ENCODE measurements at regions not wholly inside any gene's neighbourhood (a gene's known extent, or its start where the extent isn't known, plus 50 kb on each side); places are given as distances from the start of the nearest gene placed in this dataset.

DNA sequence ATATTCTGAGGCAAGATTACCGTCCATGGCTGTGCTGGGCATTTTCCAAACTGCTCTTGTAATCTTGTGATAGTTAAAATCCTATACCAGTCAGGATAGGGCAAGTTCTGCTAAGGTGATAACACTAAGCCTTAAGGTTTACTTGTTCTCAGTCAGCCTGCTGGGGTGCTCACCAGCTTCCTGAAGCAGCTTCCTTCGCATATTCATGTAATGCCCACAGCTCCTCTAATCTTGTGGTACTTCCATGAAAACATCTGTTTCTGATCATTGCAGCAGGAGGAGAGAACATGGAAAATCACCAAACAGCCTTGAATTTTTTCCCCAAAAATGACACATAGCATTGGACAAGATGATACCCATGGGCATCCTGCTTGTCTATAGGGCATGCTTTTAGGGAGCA, 473.2 kb downstream of the MED10 start:
- Mint-ChIP-seq H3K9me3 (peaks cover 6 to 20% of the 10 kb centered on the region in 2 donors), H3K36me3 (no peaks in the 10 kb centered on the region), H3K27ac (no peak overlapping the region)
- no peak for DNase-seq (ENCODE audit: low spot score in 2 of 2)
- no peak for ATAC-seq

DNA sequence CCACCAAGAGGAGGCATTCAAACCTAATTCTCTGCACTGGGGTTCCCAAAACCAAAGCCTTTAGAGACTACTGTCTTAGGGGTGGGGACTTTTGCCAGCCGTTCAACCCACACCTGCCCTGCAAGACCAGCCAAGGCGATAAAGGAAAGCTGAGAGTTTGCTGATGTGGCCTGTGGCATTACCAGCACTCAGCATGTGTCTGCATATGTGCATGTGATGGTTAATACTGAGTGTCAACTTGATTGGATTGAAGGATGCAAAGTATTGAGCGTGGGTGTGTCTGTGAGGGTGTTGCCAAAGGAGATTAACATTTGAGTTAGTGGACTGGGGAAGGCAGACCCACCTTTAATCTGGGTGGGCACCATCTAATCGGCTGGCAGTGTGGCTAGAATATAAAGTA, 474.2 kb downstream of the MED10 start:
- Mint-ChIP-seq H3K27ac (no peak overlapping the region), H3K9me3 (peaks cover 6 to 20% of the 10 kb centered on the region in 2 donors), H3K36me3 (no peaks in the 10 kb centered on the region)
- no peak for ATAC-seq
- no peak for DNase-seq (ENCODE audit: low spot score in 2 of 2)

DNA sequence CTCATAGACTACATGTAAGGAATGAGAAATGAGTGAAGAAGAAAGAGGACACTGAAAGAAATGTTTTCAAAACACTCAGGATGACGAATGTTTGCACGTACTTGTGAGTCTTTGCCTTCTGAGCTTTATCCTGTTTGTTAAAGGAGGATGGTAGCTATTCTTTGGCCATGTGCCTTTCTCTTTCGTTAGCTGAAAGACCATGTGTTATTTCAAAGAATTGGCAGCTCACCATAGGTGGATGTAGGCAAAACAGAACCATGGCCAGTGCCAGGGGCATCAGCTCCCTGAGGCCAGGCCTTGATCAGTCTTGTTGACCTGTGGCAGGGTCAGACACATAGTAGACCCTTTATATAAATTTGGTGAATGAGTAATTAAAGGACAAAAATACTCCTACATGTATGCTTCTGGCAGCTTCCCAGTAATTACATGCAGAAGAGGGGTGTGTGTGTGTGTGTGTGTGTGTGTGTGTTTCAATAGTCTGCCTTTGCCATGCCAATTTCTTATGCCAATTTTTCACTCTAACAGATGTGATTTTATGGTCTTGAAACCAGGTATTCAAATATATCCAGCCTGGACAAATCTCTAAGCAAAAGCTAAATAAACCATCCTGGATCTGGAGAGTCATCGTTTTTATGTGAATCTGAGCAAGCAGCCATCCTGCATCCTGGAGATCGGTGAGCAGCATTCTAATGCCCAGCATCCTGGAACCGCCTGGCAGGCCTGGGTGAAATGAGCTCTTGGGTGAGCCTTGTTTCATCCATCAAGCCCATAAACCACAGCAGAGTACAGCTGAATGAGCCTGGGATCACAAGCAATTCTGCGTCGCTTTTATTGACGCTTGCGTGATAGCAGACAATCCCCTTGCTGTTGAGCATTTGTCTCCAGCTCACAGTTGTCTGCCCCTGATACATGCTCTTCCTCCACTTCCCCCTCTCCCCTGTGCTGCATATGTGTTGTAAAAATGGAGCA, 475.4 kb downstream of the MED10 start:
- Mint-ChIP-seq H3K27ac (no peak overlapping the region), H3K9me3 (peaks cover 6 to 20% of the 10 kb centered on the region in 2 donors), H3K36me3 (no peaks in the 10 kb centered on the region)
- no peak for ATAC-seq
- no peak for DNase-seq (ENCODE audit: low spot score in 2 of 2)

DNA sequence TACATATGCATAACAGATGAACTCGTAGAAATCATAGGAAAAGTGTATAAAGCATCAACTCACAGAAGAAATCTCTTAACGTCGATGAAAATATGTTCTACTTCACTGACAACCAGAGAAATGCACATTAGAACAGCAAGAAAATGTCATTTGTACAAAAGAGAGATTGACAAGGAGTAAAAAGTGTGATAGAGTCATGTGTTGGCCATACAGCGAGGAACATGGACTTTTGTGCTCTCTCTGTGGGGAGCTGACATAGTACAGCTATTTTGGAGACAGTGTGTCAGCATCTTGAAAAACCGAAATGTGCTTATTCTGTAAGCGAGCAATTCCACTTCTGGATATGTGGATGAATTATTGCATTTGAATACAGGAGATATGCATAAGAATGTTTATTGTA, 477.9 kb downstream of the ICE1 start:
- H3K27ac Mint-ChIP-seq, result no peak overlapping the region
- H3K36me3 Mint-ChIP-seq, result no peaks in the 10 kb centered on the region
- peaks cover 6 to 20% of the 10 kb centered on the region in 2 donors for H3K9me3 Mint-ChIP-seq
- ATAC-seq (no peak), DNase-seq (ENCODE audit: low spot score in 2 of 2) (no peak)

DNA sequence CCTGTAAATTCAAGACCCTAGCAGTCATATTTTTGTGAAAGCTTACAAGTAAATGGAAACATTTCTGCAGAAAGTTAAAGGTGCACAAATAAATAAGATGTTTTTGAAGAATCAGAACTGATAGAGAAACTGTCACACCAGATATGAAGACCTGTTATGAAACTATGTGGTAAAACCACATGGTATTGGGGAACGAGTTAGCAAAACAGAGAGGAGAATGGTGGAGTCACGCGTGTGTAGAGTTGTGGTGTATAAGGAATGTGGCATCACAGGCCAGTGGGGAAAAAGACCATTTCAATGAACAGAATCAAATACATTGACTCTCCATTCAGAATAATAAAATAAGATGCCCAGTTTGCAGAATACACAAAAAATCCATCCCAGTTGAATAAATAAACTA, 477.2 kb downstream of the ICE1 start:
- Mint-ChIP-seq H3K27ac (no peak overlapping the region), H3K36me3 (no peaks in the 10 kb centered on the region), H3K9me3 (peaks cover 6 to 20% of the 10 kb centered on the region in 2 donors)
- DNase-seq (ENCODE audit: low spot score in 2 of 2) (no peak), ATAC-seq (no peak)

DNA sequence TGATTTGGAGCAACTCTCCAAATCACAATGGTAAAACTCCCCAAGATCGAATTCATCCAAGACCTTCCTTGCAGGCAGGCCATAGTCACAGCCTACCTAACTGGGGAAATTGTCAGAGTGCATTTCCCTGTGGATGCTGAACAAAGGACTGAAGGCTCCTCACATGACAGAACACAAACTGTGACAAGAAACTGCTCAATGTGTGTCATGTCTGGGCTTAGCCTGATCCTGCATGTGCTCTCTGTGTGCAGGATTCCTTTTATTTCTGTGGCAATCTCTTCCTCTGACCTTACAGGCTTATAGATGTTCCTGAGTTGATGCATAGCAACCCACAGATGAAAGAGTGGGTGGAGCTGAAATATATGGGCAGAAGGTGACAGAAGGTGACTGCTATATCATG, 465.8 kb downstream of the ICE1 start:
- ATAC-seq (no peak), DNase-seq (ENCODE audit: low spot score in 2 of 2) (no peak)
- no peaks in the 10 kb centered on the region for H3K36me3 Mint-ChIP-seq
- H3K9me3 Mint-ChIP-seq, result no peaks in the 10 kb centered on the region
- no peak overlapping the region for H3K27ac Mint-ChIP-seq

DNA sequence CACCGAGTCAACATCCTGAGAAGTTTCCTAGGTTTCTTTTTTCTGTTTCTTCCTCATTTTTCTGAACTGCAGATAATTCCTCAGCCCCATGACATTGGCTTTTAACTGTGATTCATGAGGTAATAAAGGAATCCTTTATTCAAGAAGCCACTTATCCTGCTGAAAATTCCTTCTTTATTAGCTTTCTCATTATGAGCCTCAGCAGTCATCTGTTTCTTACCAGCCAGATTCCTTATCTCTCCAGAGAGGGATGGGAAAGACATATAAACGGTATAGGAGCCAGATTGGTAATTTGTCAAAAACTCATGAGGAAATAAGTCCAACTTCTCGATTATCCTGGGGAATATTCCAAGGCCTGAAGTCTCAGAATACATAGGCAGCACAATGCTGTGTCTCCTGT, 465.4 kb downstream of the ICE1 start:
- Mint-ChIP-seq H3K9me3 (no peaks in the 10 kb centered on the region), H3K36me3 (no peaks in the 10 kb centered on the region), H3K27ac (no peak overlapping the region)
- DNase-seq (ENCODE audit: low spot score in 2 of 2) (no peak), ATAC-seq (no peak)

DNA sequence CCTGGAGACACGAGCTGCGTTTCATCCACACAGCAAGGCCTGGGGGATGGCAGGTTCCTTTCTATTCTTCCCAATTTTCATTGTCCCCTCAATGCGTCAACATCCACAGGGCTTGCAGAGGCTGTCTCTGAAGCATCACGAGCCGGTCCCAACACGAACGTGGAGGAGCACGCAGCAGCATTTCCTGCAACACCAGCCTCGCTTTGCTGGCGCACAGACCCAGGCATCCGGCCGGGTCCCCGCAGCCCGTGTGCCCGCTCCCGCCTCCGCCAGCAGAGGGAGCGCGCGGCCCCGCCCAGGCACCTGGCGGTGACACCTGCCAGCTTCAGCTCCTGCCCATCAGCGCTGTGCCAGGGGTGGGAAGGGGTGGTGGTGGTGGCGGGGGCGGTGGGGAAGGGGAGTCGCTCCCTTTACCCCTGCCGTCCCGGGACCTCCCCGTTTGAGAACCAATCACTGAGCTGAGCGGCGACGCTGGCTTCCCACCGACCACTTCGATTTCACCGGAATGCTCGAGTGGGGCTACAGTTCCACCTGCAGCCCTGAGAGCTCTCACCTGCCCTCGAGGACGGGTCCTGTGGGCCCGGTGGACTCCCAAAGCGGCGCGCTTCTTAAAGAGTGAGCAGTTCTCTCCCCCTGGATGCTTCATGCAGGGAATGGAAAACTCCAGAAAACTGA, 464.5 kb downstream of the ICE1 start:
- Mint-ChIP-seq H3K27ac (no peak overlapping the region), H3K36me3 (no peaks in the 10 kb centered on the region), H3K9me3 (no peaks in the 10 kb centered on the region)
- ATAC-seq (peak; percentile 45 to 91), DNase-seq (ENCODE audit: low spot score in 2 of 2) (peak in 1 of 2 donors; percentile 75)

DNA sequence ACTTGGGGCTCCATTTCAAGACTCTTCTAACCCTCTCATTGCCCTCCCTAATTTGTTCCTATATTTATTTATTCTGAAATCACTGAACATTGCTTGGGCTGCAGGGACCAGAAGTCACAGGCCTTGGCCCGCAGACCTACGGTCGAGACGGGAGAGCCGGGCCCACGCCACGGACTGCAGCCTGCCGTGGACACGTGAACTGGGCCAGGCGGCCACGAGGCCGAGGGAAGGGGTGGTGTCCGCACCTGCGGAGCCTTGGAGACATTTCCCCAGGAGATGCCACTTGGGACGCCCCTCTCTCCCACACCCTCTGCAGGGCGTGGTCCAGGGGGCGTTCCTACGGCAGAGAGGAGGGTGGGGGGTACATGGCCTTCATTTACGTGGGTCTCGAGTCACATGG, 463.9 kb downstream of the ICE1 start:
- Mint-ChIP-seq H3K9me3 (no peaks in the 10 kb centered on the region), H3K27ac (no peak overlapping the region), H3K36me3 (no peaks in the 10 kb centered on the region)
- DNase-seq (ENCODE audit: low spot score in 2 of 2), result no peak
- ATAC-seq, result no peak

DNA sequence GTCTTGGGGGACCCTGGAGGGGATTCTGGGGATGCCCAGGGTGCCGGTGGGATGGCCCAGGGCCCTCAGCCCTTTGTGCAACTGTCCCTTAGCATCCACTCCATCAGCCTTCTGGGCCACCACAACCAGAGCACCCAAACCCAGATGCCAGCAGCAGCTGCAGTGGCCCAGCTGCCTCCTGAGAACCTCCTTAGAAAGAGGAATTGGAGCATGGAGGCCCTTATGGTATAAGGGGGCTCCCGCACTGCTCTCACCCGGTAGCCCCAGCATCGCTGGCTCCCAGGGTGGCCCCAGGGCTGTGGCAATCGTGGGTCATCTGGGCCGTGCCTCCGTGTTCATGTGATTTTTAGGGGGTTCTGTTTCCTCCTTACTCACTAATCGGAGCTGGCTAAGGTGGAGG, 463.3 kb downstream of the ICE1 start:
- Mint-ChIP-seq H3K27ac (no peak overlapping the region), H3K36me3 (no peaks in the 10 kb centered on the region), H3K9me3 (no peaks in the 10 kb centered on the region)
- no peak for ATAC-seq
- DNase-seq (ENCODE audit: low spot score in 2 of 2), result no peak

DNA sequence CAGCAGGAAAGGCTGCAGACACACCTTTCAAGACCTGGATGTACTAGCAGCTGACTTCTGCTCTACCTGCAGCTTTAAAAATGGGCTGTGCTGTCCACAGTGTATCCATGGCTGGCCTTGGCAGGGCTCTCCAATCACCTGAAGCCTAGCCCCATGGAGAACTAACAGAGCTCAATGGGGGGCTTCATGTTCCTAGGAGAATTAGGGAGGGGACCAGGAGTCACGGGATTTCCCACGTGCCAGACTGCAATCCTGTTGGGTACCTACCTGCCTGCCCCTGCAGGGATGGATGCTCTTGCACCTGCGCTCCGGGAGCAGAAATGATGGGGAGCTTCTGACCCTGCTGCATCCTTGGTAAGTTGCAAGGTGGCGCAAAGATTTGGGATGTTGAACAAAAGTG, 462.1 kb downstream of the ICE1 start:
- DNase-seq (ENCODE audit: low spot score in 2 of 2) (no peak), ATAC-seq (no peak)
- Mint-ChIP-seq H3K27ac (no peak overlapping the region), H3K36me3 (no peaks in the 10 kb centered on the region), H3K9me3 (no peaks in the 10 kb centered on the region)

DNA sequence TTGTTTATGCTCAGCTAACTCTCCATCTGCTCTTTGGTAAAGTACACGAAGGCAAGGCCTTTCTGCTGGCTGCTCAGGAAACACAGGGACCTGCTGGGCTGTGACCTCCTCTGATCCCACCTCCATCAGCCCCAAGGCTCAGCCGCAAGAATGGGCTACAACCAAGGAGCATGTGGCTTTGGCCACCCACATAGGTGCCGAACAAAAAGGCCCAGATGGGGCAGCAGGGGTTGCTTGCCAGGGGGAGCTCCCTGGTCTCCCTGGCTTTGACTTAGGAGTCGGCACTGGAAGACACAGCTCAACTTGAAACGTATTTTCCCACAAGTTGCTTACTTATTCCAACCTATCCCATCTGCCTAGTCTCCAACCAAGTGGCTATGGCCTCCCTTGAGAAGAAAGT, 461.1 kb downstream of the ICE1 start:
- no peaks in the 10 kb centered on the region for H3K9me3 Mint-ChIP-seq
- peaks cover 0 to 4% of the 10 kb centered on the region in 2 donors for H3K36me3 Mint-ChIP-seq
- no peak overlapping the region for H3K27ac Mint-ChIP-seq
- no peak for DNase-seq (ENCODE audit: low spot score in 2 of 2)
- no peak for ATAC-seq

DNA sequence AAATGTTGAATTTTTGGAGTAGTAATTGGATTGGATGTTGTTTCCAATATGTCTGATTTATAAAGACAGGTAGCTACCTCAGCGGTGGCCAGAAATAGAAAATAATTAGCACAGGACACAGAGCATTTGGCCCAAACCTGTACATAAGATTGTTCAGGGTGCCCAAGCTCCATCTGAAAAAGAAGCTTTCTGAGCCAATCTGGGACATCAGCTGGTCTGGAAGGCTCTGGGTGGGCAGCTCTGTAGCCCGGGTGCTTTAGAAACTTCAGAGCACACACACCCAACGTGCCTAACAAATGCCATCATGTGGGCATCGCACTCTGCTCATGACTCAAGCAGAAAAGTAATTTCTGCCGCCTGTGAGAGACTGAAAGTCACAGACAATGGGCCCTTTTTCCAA, 460.7 kb downstream of the ICE1 start:
- peaks cover 0 to 4% of the 10 kb centered on the region in 2 donors for H3K36me3 Mint-ChIP-seq
- no peak overlapping the region for H3K27ac Mint-ChIP-seq
- no peak for ATAC-seq
- no peaks in the 10 kb centered on the region for H3K9me3 Mint-ChIP-seq
- DNase-seq (ENCODE audit: low spot score in 2 of 2), result no peak

DNA sequence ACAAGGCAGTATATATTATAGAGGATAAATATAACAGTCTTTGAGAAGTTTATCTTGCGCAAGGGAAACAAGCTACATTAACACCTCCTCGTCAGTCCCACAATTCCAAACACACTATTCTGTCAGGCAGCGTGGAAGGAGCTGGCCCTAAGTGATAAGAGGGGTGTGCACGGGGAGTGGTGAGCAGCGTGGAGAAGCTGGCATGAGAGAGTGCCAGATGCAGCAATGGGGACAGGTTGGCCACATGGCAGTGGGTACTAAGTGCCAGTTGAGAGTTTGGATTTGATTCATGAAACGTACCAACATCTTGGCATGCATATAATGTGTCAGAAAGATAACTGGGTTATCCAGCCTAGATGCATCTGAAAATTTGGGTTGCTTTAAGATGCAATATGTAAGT, 460.2 kb downstream of the ICE1 start:
- no peak for ATAC-seq
- Mint-ChIP-seq H3K9me3 (no peaks in the 10 kb centered on the region), H3K27ac (no peak overlapping the region)

DNA sequence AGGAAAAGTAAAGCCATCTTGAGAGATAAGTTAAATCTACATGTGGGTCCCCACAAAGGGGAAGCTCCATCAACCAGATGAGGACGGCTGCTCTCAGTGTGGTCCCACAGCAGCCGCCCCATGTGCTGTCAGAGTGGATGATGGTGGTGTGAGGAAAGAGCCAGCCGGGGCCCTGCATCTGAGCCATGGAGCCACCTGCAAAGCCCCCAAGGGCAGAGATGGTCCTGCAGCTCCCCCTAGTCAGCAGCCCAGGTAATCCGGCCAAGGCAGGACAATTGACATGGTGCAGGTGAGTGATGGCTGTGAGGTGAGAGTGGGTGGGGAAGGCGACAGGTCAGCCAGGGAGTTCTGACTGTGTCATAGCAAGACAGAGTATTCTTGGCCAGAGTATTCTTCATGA, 458.8 kb downstream of the ICE1 start:
- H3K27ac Mint-ChIP-seq, result no peak overlapping the region
- no peaks in the 10 kb centered on the region for H3K9me3 Mint-ChIP-seq
- ATAC-seq (peak in 1 of 2 donors; percentile 14), DNase-seq (ENCODE audit: low spot score in 2 of 2) (no peak)
- peaks cover 0 to 4% of the 10 kb centered on the region in 2 donors for H3K36me3 Mint-ChIP-seq

More for the DNA sequence above, 460.2 kb downstream of the ICE1 start:
- H3K36me3 Mint-ChIP-seq, result peaks cover 0 to 4% of the 10 kb centered on the region in 2 donors
- no peak for DNase-seq (ENCODE audit: low spot score in 2 of 2)

DNA sequence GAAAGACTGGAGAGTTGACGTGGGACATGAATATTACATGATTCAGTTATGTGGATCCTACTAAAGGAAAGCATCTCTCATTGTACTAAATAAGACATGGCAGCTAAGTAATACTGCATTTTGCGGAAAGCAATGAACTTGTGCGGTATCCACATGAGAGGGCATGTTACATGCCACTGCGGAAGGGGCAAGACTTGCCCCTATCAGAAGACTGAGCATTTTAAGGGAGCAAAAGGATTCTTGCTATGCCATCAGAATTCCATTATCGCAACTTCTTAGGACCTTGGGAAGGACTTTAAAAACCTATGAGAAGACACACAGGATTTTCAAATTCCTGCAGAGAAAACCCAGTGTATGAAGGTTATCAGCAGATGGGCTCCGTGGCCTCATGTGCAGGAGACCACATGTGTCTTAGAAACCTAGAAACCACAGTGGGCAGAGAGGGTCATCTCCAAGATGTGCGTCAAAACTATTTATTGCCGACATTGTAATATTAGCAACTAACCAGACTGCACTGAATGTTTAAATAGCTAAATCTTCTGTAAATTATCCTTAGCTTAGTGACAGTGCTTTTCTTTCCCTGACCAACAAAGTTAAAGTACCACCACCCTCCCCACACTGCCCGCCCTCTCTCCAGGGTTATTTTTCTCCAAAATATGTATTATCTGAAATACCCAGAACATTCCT, 457.7 kb downstream of the ICE1 start:
- Mint-ChIP-seq H3K9me3 (no peaks in the 10 kb centered on the region), H3K36me3 (peaks cover 0 to 4% of the 10 kb centered on the region in 2 donors), H3K27ac (no peak overlapping the region)
- ATAC-seq (no peak), DNase-seq (ENCODE audit: low spot score in 2 of 2) (no peak)

DNA sequence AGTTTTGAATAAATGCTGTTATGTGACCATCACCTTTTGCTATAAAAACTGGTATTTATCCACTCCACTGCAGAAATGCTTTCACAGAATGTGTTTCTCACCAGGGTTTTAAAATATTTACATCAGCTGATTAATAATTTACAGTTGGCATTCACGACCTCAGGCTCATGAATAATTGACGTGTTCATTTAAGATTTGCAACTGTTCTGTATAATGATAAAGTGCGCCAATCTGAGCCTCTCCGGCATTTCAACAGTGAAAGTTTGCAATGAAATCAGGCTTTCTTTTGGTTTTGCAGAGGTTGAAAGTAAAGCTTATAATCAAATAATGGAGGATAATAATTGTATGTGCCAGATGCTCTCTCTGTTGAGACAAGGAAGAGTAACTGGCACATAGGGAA, 434.9 kb downstream of the ICE1 start:
- no peak for ATAC-seq
- Mint-ChIP-seq H3K9me3 (no peaks in the 10 kb centered on the region), H3K36me3 (no peaks in the 10 kb centered on the region), H3K27ac (no peak overlapping the region)
- DNase-seq (ENCODE audit: low spot score in 2 of 2), result no peak
